ENCODE measurements at regions not wholly inside any gene's neighbourhood (a gene's known extent, or its start where the extent isn't known, plus 50 kb on each side); places are given as distances from the start of the nearest gene placed in this dataset.

DNA sequence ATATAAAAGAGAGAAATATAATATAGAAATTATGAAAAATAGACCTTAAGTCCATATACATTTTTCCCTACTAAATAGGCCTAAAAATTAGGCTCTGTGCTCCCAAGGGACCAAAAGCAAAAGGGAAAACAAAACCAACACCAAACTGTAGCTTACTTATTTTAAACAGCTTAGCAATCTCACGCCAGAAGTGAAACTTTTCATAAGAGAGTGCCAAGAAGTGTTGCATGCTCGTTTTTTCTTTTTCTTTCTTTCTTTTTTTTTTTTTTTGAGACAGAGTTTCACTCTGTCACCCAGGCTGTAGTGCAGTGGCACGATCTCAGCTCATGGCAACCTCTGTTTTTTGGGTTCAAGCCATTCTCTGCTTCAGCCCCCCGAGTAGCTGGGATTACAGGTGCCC is 250.4 kb downstream of the TMA16 start:
- H3K27ac ChIP-seq (ENCODE audit: low read depth in 2 of 2, low read length in 2 of 2) = no peak overlapping the region
- no peaks in the 10 kb centered on the region for H3K9me3 ChIP-seq (ENCODE audit: control insufficient read depth in 2 of 2, low read length in 2 of 2)
- no peaks in the 10 kb centered on the region for H3K27me3 ChIP-seq (ENCODE audit: control insufficient read depth in 2 of 2, insufficient read depth in 2 of 2, low read length in 2 of 2)
- H3K36me3 ChIP-seq (ENCODE audit: control insufficient read depth in 2 of 2, insufficient read depth in 2 of 2, low read length in 2 of 2) = no peaks in the 10 kb centered on the region
- H3K4me1 ChIP-seq (ENCODE audit: control insufficient read depth in 2 of 2, insufficient read depth in 2 of 2, low read length in 2 of 2) = no peaks in the 10 kb centered on the region
- no peak overlapping the region for H3K9ac ChIP-seq (ENCODE audit: low read depth in 1 of 2, low read length in 2 of 2)
- H3K4me3 ChIP-seq (ENCODE audit: low read length in 2 of 2) = no peak overlapping the region

DNA sequence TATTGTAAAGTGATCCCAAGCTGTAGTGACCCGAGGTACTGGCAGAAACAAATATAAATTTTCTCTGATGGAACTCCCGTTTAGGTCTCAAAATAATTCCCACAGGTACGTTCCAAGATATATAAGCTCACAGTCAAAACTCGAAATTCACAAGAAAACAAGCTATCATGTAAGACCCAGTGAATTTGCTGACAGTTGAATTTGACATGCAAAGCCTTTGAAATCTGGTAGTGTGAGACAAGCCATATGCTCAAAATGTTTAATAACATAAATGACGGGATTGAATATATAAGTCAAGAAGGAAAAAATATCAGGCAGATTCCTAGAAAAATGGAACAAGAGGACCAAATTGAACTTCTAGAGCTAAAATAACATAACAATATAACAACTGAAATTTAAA is 252.8 kb downstream of the TMA16 start:
- Histone ChIP-seq H3K4me1 (ENCODE audit: control insufficient read depth in 2 of 2, insufficient read depth in 2 of 2, low read length in 2 of 2) (no peaks in the 10 kb centered on the region), H3K27me3 (ENCODE audit: control insufficient read depth in 2 of 2, insufficient read depth in 2 of 2, low read length in 2 of 2) (no peaks in the 10 kb centered on the region), H3K27ac (ENCODE audit: low read depth in 2 of 2, low read length in 2 of 2) (no peak overlapping the region), H3K36me3 (ENCODE audit: control insufficient read depth in 2 of 2, insufficient read depth in 2 of 2, low read length in 2 of 2) (no peaks in the 10 kb centered on the region), H3K9ac (ENCODE audit: low read depth in 1 of 2, low read length in 2 of 2) (no peak overlapping the region), H3K9me3 (ENCODE audit: control insufficient read depth in 2 of 2, low read length in 2 of 2) (no peaks in the 10 kb centered on the region), H3K4me3 (ENCODE audit: low read length in 2 of 2) (no peak overlapping the region)

DNA sequence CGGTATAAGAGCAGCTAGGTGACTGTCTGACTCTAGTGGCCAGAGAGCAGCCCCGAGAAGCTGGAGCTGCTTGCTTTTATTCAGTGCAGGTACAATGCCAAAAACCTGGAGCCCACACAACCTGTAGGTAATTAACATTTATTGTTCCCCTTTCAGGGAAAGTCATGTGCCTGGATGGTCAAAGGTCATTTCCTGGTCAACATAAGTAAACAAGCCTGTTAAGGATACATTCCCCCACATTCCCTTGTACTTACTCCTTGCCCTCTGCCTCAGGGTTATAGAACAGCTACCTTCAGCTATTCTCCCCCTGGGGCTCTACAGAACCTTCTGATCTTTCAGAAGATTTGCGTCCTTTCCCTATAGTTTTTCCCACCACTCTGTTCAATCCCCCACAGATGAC is 253.4 kb downstream of the TMA16 start:
- Histone ChIP-seq H3K9me3 (ENCODE audit: control insufficient read depth in 2 of 2, low read length in 2 of 2) (no peaks in the 10 kb centered on the region), H3K36me3 (ENCODE audit: control insufficient read depth in 2 of 2, insufficient read depth in 2 of 2, low read length in 2 of 2) (no peaks in the 10 kb centered on the region), H3K4me3 (ENCODE audit: low read length in 2 of 2) (no peak overlapping the region), H3K9ac (ENCODE audit: low read depth in 1 of 2, low read length in 2 of 2) (no peak overlapping the region), H3K27me3 (ENCODE audit: control insufficient read depth in 2 of 2, insufficient read depth in 2 of 2, low read length in 2 of 2) (no peaks in the 10 kb centered on the region), H3K27ac (ENCODE audit: low read depth in 2 of 2, low read length in 2 of 2) (no peak overlapping the region), H3K4me1 (ENCODE audit: control insufficient read depth in 2 of 2, insufficient read depth in 2 of 2, low read length in 2 of 2) (no peaks in the 10 kb centered on the region)

DNA sequence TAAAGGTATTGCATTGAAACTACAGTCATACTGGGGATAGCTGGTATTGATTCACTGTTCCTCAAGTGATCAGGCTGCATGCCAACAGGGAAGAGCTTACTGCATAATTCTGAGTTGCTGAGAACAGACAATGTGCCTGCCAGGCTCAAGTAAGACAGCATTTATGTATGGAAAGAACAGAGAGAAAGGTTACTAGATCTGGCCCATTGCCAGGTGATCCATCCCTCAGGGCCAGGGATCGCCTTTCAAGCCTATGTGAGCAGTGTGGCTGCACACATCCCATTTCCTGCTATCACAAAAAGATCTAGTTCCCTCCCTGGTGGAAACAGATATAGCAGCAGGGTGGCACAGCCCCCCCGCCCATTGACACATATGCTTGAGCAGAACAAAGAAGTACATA is 254.0 kb downstream of the TMA16 start:
- Histone ChIP-seq H3K27me3 (ENCODE audit: control insufficient read depth in 2 of 2, insufficient read depth in 2 of 2, low read length in 2 of 2) (no peaks in the 10 kb centered on the region), H3K4me1 (ENCODE audit: control insufficient read depth in 2 of 2, insufficient read depth in 2 of 2, low read length in 2 of 2) (no peaks in the 10 kb centered on the region), H3K27ac (ENCODE audit: low read depth in 2 of 2, low read length in 2 of 2) (no peak overlapping the region), H3K9me3 (ENCODE audit: control insufficient read depth in 2 of 2, low read length in 2 of 2) (no peaks in the 10 kb centered on the region), H3K4me3 (ENCODE audit: low read length in 2 of 2) (no peak overlapping the region), H3K36me3 (ENCODE audit: control insufficient read depth in 2 of 2, insufficient read depth in 2 of 2, low read length in 2 of 2) (no peaks in the 10 kb centered on the region), H3K9ac (ENCODE audit: low read depth in 1 of 2, low read length in 2 of 2) (no peak overlapping the region)

DNA sequence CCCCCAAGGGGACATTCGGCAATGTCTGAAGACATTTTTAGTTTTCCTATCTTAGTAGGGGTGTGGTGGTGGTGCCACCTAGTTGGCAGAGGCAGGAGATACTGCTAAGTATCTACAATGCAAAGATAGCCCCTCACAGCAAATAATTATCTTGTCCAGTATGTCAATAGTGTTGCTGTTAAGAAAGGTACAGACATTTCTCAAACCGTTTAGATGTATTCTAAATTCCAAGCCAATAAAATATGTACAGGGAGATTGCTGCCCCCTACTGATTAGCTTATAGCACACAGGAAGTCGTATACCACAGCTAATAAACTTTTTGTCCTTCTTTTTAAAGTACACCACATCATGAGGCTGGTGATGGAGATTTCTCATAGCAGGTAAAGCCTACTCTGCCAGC is 260.5 kb downstream of the TMA16 start:
- no peaks in the 10 kb centered on the region for H3K27me3 ChIP-seq (ENCODE audit: control insufficient read depth in 2 of 2, insufficient read depth in 2 of 2, low read length in 2 of 2)
- no peaks in the 10 kb centered on the region for H3K36me3 ChIP-seq (ENCODE audit: control insufficient read depth in 2 of 2, insufficient read depth in 2 of 2, low read length in 2 of 2)
- H3K4me1 ChIP-seq (ENCODE audit: control insufficient read depth in 2 of 2, insufficient read depth in 2 of 2, low read length in 2 of 2) = no peaks in the 10 kb centered on the region
- no peak overlapping the region for H3K4me3 ChIP-seq (ENCODE audit: low read length in 2 of 2)
- H3K9ac ChIP-seq (ENCODE audit: low read depth in 1 of 2, low read length in 2 of 2) = no peak overlapping the region
- H3K9me3 ChIP-seq (ENCODE audit: control insufficient read depth in 2 of 2, low read length in 2 of 2) = no peaks in the 10 kb centered on the region
- H3K27ac ChIP-seq (ENCODE audit: low read depth in 2 of 2, low read length in 2 of 2) = no peak overlapping the region

DNA sequence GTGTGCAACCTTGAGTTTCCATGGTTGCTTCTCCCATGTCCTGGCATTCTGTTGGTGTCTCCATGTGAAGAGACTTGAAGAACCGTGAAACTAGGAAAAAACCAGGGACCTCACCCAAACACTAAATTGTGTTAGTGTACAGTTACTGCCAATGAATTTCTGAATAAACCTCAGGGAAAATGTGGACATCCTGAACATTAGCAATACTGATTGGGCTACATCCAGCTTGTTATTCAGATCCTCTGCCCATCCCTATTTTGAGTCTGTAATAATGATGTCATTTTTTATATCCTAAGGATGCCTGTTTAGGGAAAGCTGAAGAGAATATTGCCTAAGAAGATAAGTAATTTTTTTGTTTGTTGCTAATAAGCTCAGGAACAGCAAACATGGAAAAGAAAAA is 262.7 kb downstream of the TMA16 start:
- Histone ChIP-seq H3K9me3 (ENCODE audit: control insufficient read depth in 2 of 2, low read length in 2 of 2) (no peaks in the 10 kb centered on the region), H3K27me3 (ENCODE audit: control insufficient read depth in 2 of 2, insufficient read depth in 2 of 2, low read length in 2 of 2) (no peaks in the 10 kb centered on the region), H3K4me3 (ENCODE audit: low read length in 2 of 2) (no peak overlapping the region), H3K4me1 (ENCODE audit: control insufficient read depth in 2 of 2, insufficient read depth in 2 of 2, low read length in 2 of 2) (no peaks in the 10 kb centered on the region), H3K36me3 (ENCODE audit: control insufficient read depth in 2 of 2, insufficient read depth in 2 of 2, low read length in 2 of 2) (no peaks in the 10 kb centered on the region), H3K27ac (ENCODE audit: low read depth in 2 of 2, low read length in 2 of 2) (no peak overlapping the region), H3K9ac (ENCODE audit: low read depth in 1 of 2, low read length in 2 of 2) (no peak overlapping the region)

DNA sequence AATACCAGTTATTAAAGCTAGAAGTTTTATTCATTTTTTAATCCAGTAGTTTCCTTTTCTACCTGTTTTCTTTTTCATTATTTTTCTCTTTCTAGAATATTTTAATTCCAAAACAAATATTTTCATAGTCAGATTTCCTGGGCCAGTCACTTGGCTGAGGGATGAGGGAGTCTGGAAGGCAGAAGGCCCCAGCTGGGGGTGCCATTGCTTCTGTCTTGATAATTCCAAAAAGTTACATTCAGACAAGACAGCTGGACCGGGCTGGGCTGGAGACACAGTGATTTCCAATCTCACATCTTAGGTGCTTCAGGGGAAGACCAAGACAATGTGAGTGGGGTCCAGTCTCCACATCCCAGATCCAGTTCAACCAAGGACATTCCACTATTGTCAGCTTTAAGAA is 263.5 kb downstream of the TMA16 start:
- H3K9ac ChIP-seq (ENCODE audit: low read depth in 1 of 2, low read length in 2 of 2) = no peak overlapping the region
- H3K9me3 ChIP-seq (ENCODE audit: control insufficient read depth in 2 of 2, low read length in 2 of 2) = no peaks in the 10 kb centered on the region
- no peaks in the 10 kb centered on the region for H3K27me3 ChIP-seq (ENCODE audit: control insufficient read depth in 2 of 2, insufficient read depth in 2 of 2, low read length in 2 of 2)
- no peaks in the 10 kb centered on the region for H3K4me1 ChIP-seq (ENCODE audit: control insufficient read depth in 2 of 2, insufficient read depth in 2 of 2, low read length in 2 of 2)
- H3K4me3 ChIP-seq (ENCODE audit: low read length in 2 of 2) = no peak overlapping the region
- H3K27ac ChIP-seq (ENCODE audit: low read depth in 2 of 2, low read length in 2 of 2) = no peak overlapping the region
- H3K36me3 ChIP-seq (ENCODE audit: control insufficient read depth in 2 of 2, insufficient read depth in 2 of 2, low read length in 2 of 2) = no peaks in the 10 kb centered on the region

DNA sequence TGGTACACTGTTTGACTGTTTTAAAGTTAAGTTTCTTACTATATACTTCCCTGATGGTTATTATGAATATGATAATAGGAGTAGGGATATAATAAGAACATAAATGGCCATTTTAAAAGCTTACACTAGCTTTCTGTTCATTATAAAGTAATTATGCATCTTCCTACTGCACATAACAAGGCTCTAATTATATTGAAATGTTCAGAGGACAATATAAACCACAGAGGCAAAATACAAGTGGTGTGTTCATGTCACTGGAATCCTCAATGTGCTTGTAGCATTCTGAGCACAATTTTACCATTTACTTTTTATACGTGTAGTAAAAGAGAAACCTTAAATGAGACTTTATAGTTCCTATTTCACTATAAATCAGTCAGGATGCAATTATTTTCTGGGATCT is 268.3 kb downstream of the TMA16 start:
- no peak overlapping the region for H3K27ac ChIP-seq (ENCODE audit: low read depth in 2 of 2, low read length in 2 of 2)
- H3K36me3 ChIP-seq (ENCODE audit: control insufficient read depth in 2 of 2, insufficient read depth in 2 of 2, low read length in 2 of 2) = no peaks in the 10 kb centered on the region
- no peaks in the 10 kb centered on the region for H3K4me1 ChIP-seq (ENCODE audit: control insufficient read depth in 2 of 2, insufficient read depth in 2 of 2, low read length in 2 of 2)
- no peaks in the 10 kb centered on the region for H3K27me3 ChIP-seq (ENCODE audit: control insufficient read depth in 2 of 2, insufficient read depth in 2 of 2, low read length in 2 of 2)
- no peaks in the 10 kb centered on the region for H3K9me3 ChIP-seq (ENCODE audit: control insufficient read depth in 2 of 2, low read length in 2 of 2)
- H3K9ac ChIP-seq (ENCODE audit: low read depth in 1 of 2, low read length in 2 of 2) = no peak overlapping the region
- H3K4me3 ChIP-seq (ENCODE audit: low read length in 2 of 2) = no peak overlapping the region

DNA sequence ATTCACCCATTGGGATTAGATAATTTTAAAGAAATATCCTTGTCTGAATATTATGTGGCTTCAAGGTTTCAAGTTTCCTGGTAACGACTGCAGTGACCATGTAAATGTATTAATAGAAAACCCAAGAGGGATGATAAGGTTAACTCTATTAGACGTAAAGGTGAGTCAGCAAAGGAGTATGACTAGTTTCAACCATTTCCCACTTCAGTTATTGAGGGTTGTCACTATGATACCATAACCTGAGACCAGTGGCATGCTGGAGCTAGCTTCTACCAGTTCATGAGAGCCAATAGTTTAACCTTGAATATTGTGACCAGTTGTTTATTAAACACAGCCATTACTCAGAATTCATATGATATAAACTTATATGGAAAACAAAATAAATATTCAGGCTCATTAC is 270.1 kb downstream of the TMA16 start:
- H3K9me3 ChIP-seq (ENCODE audit: control insufficient read depth in 2 of 2, low read length in 2 of 2) = no peaks in the 10 kb centered on the region
- no peak overlapping the region for H3K27ac ChIP-seq (ENCODE audit: low read depth in 2 of 2, low read length in 2 of 2)

DNA sequence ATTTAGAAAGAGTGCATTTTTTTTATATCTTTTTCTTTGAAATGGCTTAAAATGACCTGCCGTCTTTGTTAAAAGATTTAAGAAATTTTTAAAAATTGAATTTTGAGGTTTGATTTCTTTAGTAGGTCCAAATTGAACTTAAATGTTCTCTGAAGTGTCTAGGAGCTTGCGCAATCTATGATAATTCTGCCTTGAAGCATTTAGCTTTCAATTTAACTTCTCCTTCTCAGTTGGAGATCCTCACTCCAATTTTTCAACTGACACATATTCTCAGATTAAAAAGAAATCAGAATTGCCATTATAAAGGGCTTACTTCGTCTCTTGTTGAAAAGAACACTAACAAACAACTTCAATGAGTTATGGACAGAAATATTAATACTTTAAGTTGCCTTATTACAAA is 273.5 kb downstream of the TMA16 start:
- H3K9ac ChIP-seq (ENCODE audit: low read depth in 1 of 2, low read length in 2 of 2) = no peak overlapping the region
- no peaks in the 10 kb centered on the region for H3K4me1 ChIP-seq (ENCODE audit: control insufficient read depth in 2 of 2, insufficient read depth in 2 of 2, low read length in 2 of 2)
- H3K9me3 ChIP-seq (ENCODE audit: control insufficient read depth in 2 of 2, low read length in 2 of 2) = no peaks in the 10 kb centered on the region
- no peaks in the 10 kb centered on the region for H3K27me3 ChIP-seq (ENCODE audit: control insufficient read depth in 2 of 2, insufficient read depth in 2 of 2, low read length in 2 of 2)
- no peak overlapping the region for H3K4me3 ChIP-seq (ENCODE audit: low read length in 2 of 2)
- H3K27ac ChIP-seq (ENCODE audit: low read depth in 2 of 2, low read length in 2 of 2) = no peak overlapping the region
- H3K36me3 ChIP-seq (ENCODE audit: control insufficient read depth in 2 of 2, insufficient read depth in 2 of 2, low read length in 2 of 2) = no peaks in the 10 kb centered on the region

More for the DNA sequence above, 270.1 kb downstream of the TMA16 start:
- H3K27me3 ChIP-seq (ENCODE audit: control insufficient read depth in 2 of 2, insufficient read depth in 2 of 2, low read length in 2 of 2) = no peaks in the 10 kb centered on the region
- H3K4me3 ChIP-seq (ENCODE audit: low read length in 2 of 2) = no peak overlapping the region
- no peaks in the 10 kb centered on the region for H3K4me1 ChIP-seq (ENCODE audit: control insufficient read depth in 2 of 2, insufficient read depth in 2 of 2, low read length in 2 of 2)
- no peaks in the 10 kb centered on the region for H3K36me3 ChIP-seq (ENCODE audit: control insufficient read depth in 2 of 2, insufficient read depth in 2 of 2, low read length in 2 of 2)
- H3K9ac ChIP-seq (ENCODE audit: low read depth in 1 of 2, low read length in 2 of 2) = no peak overlapping the region

DNA sequence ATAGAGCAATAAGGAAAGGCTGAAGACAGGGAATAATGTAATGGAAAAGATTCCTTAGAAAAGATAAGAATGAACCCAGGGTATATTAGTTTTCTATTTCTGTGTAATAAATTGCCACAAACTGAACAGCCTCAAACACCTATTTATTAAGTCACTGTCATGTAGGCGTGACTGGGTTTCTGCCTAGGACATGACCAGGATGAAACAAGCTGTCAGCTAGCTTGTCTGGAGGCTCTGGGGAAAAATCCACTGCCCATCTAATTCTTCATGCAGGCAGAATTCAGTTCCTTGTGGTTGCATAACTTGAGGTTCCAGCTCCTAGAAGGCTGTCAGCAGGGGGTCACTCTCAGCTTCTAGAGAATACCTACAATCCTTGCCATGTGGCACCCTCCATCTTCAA is 277.7 kb downstream of the TMA16 start:
- Histone ChIP-seq H3K9me3 (ENCODE audit: control insufficient read depth in 2 of 2, low read length in 2 of 2) (no peaks in the 10 kb centered on the region), H3K4me1 (ENCODE audit: control insufficient read depth in 2 of 2, insufficient read depth in 2 of 2, low read length in 2 of 2) (no peaks in the 10 kb centered on the region), H3K4me3 (ENCODE audit: low read length in 2 of 2) (no peak overlapping the region), H3K27me3 (ENCODE audit: control insufficient read depth in 2 of 2, insufficient read depth in 2 of 2, low read length in 2 of 2) (no peaks in the 10 kb centered on the region), H3K36me3 (ENCODE audit: control insufficient read depth in 2 of 2, insufficient read depth in 2 of 2, low read length in 2 of 2) (no peaks in the 10 kb centered on the region), H3K27ac (ENCODE audit: low read depth in 2 of 2, low read length in 2 of 2) (no peak overlapping the region), H3K9ac (ENCODE audit: low read depth in 1 of 2, low read length in 2 of 2) (no peak overlapping the region)

Data from mucosa of rectum (tissue), 2 donors.